Panc1 (cell line): ENCODE measurements at regions not wholly inside any gene's neighbourhood (a gene's known extent, or its start where the extent isn't known, plus 50 kb on each side); places are given as distances from the start of the nearest gene placed in this dataset.

ENCODE experiments used
- ATAC-seq: fragments of 200-7000 bp; cut with Tn5 transposase; 2 replicates; pipeline ENCODE4 v1.9.1; 2020; ENCODE audit warnings: mild to moderate bottlenecking, moderate library complexity
- BruUV-seq: library from RNA; stranded (reverse); fragments of 400-500 nt; replicated peaks from 2 replicates; lab custom pipeline; 2021; lab: Mats Ljungman, UMichigan
- CTCF ChIA-PET: fragments of 300-600 bp; sonication (Branson Sonifier 250); formaldehyde crosslinking; loops from one replicate; lab custom pipeline; 2022; ENCODE audit warnings: antibody characterized with exemption; lab: Charles Lee
- POLR2A ChIA-PET: fragments of 300-600 bp; sonication (Branson Sonifier 250); formaldehyde crosslinking; loops from one replicate; lab custom pipeline; 2022; ENCODE audit warnings: antibody characterized with exemption; lab: Charles Lee
- DNase-seq: peaks from one replicate; pipeline ENCODE4 v3.0.0-alpha.2; 2010; ENCODE audit warnings: low read depth, low spot score
- H3K27ac ChIP-seq: 2 replicates; pipeline ENCODE4 v1.5.1; 2011; ENCODE audit warnings: mild to moderate bottlenecking, low read length, inconsistent platforms
- H3K27me3 ChIP-seq: fragments of 200-500 bp; sonication (Bioruptor generic); 2 replicates; pipeline ENCODE4 v1.6.0; 2014; ENCODE audit warnings: low read length, inconsistent platforms; ENCODE audit not compliant: control insufficient read depth, insufficient read depth
- H3K36me3 ChIP-seq: fragments of 200-500 bp; sonication (Bioruptor generic); 2 replicates; pipeline ENCODE4 v1.5.1; 2014; ENCODE audit warnings: inconsistent platforms, mild to moderate bottlenecking, low read length, moderate library complexity; ENCODE audit not compliant: control insufficient read depth, insufficient read depth
- H3K4me1 ChIP-seq: 2 replicates; pipeline ENCODE4 v1.5.1; 2011; ENCODE audit warnings: inconsistent platforms, mild to moderate bottlenecking, low read length, moderate library complexity; ENCODE audit not compliant: control insufficient read depth, insufficient read depth
- H3K4me3 ChIP-seq, 2 experiments: 2 replicates each; pipeline ENCODE4 v1.5.1; 2011 to 2012; ENCODE audit warnings: low read depth in 2 of 2, low read length in 2 of 2, mild to moderate bottlenecking in 2 of 2, inconsistent platforms in 1 of 2, moderate library complexity in 1 of 2
- H3K9me3 ChIP-seq: fragments of 200-500 bp; sonication (Bioruptor generic); 2 replicates; pipeline ENCODE4 v1.5.1; 2014; ENCODE audit warnings: low read depth, mild to moderate bottlenecking, inconsistent platforms, low read length, moderate library complexity; ENCODE audit not compliant: control insufficient read depth, insufficient read depth
- POLR2AphosphoS5 ChIP-seq: IDR thresholded peaks from 2 replicates; pipeline ENCODE4 v1.6.1; 2012; ENCODE audit warnings: mild to moderate bottlenecking, low read depth, low read length, moderate library complexity
- SIN3A ChIP-seq: IDR thresholded peaks from 2 replicates; pipeline ENCODE4 v1.6.1; 2012; ENCODE audit warnings: low read depth, mild to moderate bottlenecking, low read length, moderate library complexity, borderline replicate concordance; ENCODE audit not compliant: insufficient read depth
- TCF7L2 ChIP-seq: IDR thresholded peaks from 2 replicates; pipeline ENCODE4 v1.6.1; 2011; ENCODE audit warnings: mild to moderate bottlenecking, low read depth, low read length, inconsistent platforms
- in situ Hi-C: cut with HindIII; loops from 2 replicates; pipeline ENCODE4 v1.10.0; 2016; ENCODE audit warnings: low sequenced_read_pairs, low pct_unique_long_range_greater_than_20kb
- intact Hi-C: fragments of 100-400 bp; cut with micrococcal nuclease; formaldehyde crosslinking; loops from one replicate; pipeline ENCODE4 v1.10.0; 2022; ENCODE audit not compliant: unreplicated experiment
- TF ChIP-seq, protein P1 (sequence below): fragments of 450-650 bp; IDR thresholded peaks from 2 replicates; pipeline ENCODE4 v1.5.1; 2017; ENCODE audit warnings: mild to moderate bottlenecking
- TF ChIP-seq, protein P2 (sequence below), 2 experiments: IDR thresholded peaks; 2 replicates each; pipeline ENCODE4 v1.6.1; 2011 to 2012; ENCODE audit warnings: low read depth in 2 of 2, control low read depth in 1 of 2, low read length in 1 of 2, mild to moderate bottlenecking in 1 of 2, moderate library complexity in 1 of 2; ENCODE audit not compliant: insufficient read depth in 1 of 2

DNA sequence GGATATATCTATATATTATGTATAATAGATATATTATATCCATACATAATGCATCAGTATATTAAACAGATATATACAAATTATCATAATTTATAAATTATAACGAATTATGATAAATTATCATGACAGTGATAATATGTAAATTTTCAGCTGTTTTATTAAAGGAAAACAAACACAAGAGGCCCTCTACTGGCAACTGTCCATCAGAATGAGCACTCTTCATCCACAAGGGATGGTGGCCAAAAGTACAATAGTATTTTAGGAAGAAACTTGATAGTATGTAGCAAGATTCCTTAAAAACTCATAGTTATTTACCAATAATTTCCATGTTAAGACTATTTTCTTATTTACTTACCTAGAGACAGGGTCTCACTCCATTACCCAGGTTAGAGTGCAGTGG, 113.3 kb upstream of the LPAR1 start:
- DNase-seq, result no peak
- CTCF ChIA-PET, result no interaction called here
- in situ Hi-C loops, result no loop called here

DNA sequence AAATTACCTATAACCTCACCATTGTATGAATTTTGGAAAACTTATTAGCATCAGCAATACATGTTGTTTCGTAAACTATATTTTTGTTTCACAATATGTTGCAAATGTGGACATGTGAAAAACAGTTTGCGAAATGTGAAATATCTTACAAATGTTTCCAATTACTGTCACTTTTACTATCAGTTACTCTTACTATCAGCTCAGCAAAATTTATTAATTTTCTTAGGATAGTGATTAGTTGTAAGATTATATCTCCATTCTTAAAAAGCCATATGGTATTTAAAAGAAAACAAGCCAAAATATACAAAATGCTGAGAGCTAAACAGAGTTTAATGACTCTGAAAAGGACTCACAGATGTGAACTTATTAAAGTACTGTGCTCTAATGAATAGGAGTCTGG, 111.9 kb upstream of the LPAR1 start:
- Histone ChIP-seq H3K36me3 (no peaks in the 10 kb centered on the region), H3K27me3 (no peaks in the 10 kb centered on the region), H3K4me1 (no peaks in the 10 kb centered on the region), H3K27ac (no peak overlapping the region), H3K4me3 (no peak overlapping the region), H3K9me3 (no peaks in the 10 kb centered on the region)
- BruUV-seq, result no TSS peak
- ChIA-PET CTCF (no interaction called here), POLR2A (no interaction called here)
- DNase-seq (no peak), ATAC-seq (no peak)
- in situ Hi-C loops (no loop called here), intact Hi-C loops (no loop called here)
- TF ChIP-seq SIN3A (no peak), TCF7L2 (no peak), POLR2AphosphoS5 (no peak)
- TF ChIP-seq, protein P1, sequence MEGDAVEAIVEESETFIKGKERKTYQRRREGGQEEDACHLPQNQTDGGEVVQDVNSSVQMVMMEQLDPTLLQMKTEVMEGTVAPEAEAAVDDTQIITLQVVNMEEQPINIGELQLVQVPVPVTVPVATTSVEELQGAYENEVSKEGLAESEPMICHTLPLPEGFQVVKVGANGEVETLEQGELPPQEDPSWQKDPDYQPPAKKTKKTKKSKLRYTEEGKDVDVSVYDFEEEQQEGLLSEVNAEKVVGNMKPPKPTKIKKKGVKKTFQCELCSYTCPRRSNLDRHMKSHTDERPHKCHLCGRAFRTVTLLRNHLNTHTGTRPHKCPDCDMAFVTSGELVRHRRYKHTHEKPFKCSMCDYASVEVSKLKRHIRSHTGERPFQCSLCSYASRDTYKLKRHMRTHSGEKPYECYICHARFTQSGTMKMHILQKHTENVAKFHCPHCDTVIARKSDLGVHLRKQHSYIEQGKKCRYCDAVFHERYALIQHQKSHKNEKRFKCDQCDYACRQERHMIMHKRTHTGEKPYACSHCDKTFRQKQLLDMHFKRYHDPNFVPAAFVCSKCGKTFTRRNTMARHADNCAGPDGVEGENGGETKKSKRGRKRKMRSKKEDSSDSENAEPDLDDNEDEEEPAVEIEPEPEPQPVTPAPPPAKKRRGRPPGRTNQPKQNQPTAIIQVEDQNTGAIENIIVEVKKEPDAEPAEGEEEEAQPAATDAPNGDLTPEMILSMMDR, result no peak
- TF ChIP-seq, protein P2, sequence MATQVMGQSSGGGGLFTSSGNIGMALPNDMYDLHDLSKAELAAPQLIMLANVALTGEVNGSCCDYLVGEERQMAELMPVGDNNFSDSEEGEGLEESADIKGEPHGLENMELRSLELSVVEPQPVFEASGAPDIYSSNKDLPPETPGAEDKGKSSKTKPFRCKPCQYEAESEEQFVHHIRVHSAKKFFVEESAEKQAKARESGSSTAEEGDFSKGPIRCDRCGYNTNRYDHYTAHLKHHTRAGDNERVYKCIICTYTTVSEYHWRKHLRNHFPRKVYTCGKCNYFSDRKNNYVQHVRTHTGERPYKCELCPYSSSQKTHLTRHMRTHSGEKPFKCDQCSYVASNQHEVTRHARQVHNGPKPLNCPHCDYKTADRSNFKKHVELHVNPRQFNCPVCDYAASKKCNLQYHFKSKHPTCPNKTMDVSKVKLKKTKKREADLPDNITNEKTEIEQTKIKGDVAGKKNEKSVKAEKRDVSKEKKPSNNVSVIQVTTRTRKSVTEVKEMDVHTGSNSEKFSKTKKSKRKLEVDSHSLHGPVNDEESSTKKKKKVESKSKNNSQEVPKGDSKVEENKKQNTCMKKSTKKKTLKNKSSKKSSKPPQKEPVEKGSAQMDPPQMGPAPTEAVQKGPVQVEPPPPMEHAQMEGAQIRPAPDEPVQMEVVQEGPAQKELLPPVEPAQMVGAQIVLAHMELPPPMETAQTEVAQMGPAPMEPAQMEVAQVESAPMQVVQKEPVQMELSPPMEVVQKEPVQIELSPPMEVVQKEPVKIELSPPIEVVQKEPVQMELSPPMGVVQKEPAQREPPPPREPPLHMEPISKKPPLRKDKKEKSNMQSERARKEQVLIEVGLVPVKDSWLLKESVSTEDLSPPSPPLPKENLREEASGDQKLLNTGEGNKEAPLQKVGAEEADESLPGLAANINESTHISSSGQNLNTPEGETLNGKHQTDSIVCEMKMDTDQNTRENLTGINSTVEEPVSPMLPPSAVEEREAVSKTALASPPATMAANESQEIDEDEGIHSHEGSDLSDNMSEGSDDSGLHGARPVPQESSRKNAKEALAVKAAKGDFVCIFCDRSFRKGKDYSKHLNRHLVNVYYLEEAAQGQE (IDR thresholded peaks at IDR 0.05; ENCODE audit: insufficient read depth in 1 of 2, low read depth in 2 of 2, low read length in 1 of 2), result no peak

More for the DNA sequence above, 113.3 kb upstream of the LPAR1 start:
- TF ChIP-seq SIN3A (no peak), POLR2AphosphoS5 (no peak), TCF7L2 (no peak)
- TF ChIP-seq, protein P2 (IDR thresholded peaks at IDR 0.05; ENCODE audit: insufficient read depth in 1 of 2, low read depth in 2 of 2, low read length in 1 of 2), result no peak
- TF ChIP-seq, protein P1, result no peak
- H3K4me1 ChIP-seq, result no peaks in the 10 kb centered on the region
- ATAC-seq, result no peak
- H3K4me3 ChIP-seq, result no peak overlapping the region
- H3K36me3 ChIP-seq, result no peaks in the 10 kb centered on the region
- intact Hi-C loops, result no loop called here
- POLR2A ChIA-PET, result no interaction called here
- H3K27ac ChIP-seq, result no peak overlapping the region
- no peaks in the 10 kb centered on the region for H3K9me3 ChIP-seq
- no TSS peak for BruUV-seq
- H3K27me3 ChIP-seq, result no peaks in the 10 kb centered on the region
